ENCODE measurements at regions not wholly inside any gene's neighbourhood (a gene's known extent, or its start where the extent isn't known, plus 50 kb on each side); places are given as distances from the start of the nearest gene placed in this dataset.

DNA sequence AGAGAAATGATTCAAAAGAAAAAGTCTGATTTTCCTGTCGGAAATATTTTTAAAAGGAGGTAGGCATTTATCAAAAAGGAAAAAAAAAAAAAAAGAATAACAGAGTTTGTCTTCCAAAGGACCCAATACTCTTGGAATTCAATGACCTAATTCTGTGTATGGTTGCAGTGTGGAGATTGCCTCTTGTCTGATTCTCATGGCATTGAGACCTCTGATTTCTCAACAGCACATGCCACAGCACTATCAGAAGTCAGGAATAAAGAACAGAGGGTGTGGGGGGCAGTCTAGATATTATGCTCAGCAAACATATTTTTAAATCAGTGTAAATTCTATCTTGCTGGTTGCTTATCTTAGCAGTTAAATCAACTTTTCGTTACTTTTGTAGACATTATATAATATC is 81.3 kb upstream of the SOX9 start:
- Mint-ChIP-seq H3K4me3 (no peak overlapping the region), H3K4me1 (no peaks in the 10 kb centered on the region), H3K27me3 (no peaks in the 10 kb centered on the region), H3K9me3 (ENCODE audit: insufficient read depth) (no peaks in the 10 kb centered on the region), H3K27ac (no peak overlapping the region)
- Histone ChIP-seq H3K79me2 (ENCODE audit: control insufficient read depth, insufficient read depth, low read length) (no peaks in the 10 kb centered on the region), H3K9ac (ENCODE audit: low read length) (no peak overlapping the region), H2AFZ (ENCODE audit: insufficient read depth, low read depth, low read length, poor library complexity, severe bottlenecking) (no peak overlapping the region), H3K27ac (ENCODE audit: low read length in 2 of 2) (no peak overlapping the region), H3K4me1 (ENCODE audit: control insufficient read depth in 2 of 2, insufficient read depth in 2 of 2, low read length in 2 of 2) (no peaks in the 10 kb centered on the region), H3K4me2 (replicated peaks; ENCODE audit: low read depth, low read length, poor library complexity, severe bottlenecking) (no peak overlapping the region), H4K20me1 (ENCODE audit: control insufficient read depth, insufficient read depth, low read length, poor library complexity, severe bottlenecking) (no peaks in the 10 kb centered on the region), H3K4me3 (ENCODE audit: control extremely low read depth in 1 of 5, extremely low read depth in 1 of 5, insufficient read depth in 1 of 5, low read depth in 2 of 5, low read length in 4 of 5) (no peak overlapping the region), H3K36me3 (replicated peaks in 1 of 2; ENCODE audit: control extremely low read depth in 1 of 2, control insufficient read depth in 1 of 2, extremely low read depth in 1 of 2, insufficient read depth in 2 of 2, low read length in 1 of 2) (no peaks in the 10 kb centered on the region), H3K27me3 (replicated peaks in 1 of 4; ENCODE audit: control extremely low read depth in 1 of 4, control insufficient read depth in 3 of 4, insufficient read depth in 4 of 4, low read length in 3 of 4) (no peaks in the 10 kb centered on the region), H3K9me3 (ENCODE audit: control extremely low read depth in 1 of 3, control insufficient read depth in 2 of 3, insufficient read depth in 1 of 3, low read length in 2 of 3) (peaks cover 0 to 2% (median 0%) of the 10 kb centered on the region in 3 donors)
- intact Hi-C loops (cut with micrococcal nuclease), result no loop called here
- TF ChIP-seq EZH2 (IDR thresholded peaks at IDR 0.05; ENCODE audit: borderline replicate concordance, insufficient read depth, low read depth, low read length, poor library complexity, severe bottlenecking), result no peak
- TF ChIP-seq, protein P1, sequence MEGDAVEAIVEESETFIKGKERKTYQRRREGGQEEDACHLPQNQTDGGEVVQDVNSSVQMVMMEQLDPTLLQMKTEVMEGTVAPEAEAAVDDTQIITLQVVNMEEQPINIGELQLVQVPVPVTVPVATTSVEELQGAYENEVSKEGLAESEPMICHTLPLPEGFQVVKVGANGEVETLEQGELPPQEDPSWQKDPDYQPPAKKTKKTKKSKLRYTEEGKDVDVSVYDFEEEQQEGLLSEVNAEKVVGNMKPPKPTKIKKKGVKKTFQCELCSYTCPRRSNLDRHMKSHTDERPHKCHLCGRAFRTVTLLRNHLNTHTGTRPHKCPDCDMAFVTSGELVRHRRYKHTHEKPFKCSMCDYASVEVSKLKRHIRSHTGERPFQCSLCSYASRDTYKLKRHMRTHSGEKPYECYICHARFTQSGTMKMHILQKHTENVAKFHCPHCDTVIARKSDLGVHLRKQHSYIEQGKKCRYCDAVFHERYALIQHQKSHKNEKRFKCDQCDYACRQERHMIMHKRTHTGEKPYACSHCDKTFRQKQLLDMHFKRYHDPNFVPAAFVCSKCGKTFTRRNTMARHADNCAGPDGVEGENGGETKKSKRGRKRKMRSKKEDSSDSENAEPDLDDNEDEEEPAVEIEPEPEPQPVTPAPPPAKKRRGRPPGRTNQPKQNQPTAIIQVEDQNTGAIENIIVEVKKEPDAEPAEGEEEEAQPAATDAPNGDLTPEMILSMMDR (IDR thresholded peaks at IDR 0.05), result no peak
- DNase-seq (no peak), ATAC-seq (ENCODE audit: low read depth) (no peak)
- ChIA-PET POLR2A (no interaction called here), CTCF (no interaction called here)
- no CpG with 5 or more reads among the region's 2 CpGs for WGBS (ENCODE audit: insufficient coverage)

DNA sequence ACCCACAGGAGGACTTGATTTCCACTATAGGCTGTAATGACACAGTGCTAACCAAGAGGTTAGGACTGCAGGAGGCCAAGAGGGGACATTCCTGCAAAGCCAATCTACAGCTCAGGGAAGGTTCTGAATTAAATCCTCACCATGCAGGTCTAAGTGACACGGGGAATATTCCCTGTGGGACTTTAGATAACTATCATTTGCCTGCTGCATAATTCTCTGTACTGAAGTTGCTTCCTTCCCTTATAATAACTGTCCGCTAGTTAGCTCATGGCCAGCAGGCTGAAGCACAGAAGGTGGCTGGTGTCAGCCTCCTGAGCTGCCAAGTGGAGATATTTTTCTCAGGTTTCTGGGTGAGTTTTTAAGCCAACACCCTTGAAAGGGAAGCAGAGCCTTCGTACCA is 74.6 kb upstream of the SOX9 start:
- Histone ChIP-seq H3K27ac (ENCODE audit: low read length in 2 of 2) (no peak overlapping the region), H3K4me2 (replicated peaks; ENCODE audit: low read depth, low read length, poor library complexity, severe bottlenecking) (no peak overlapping the region), H3K9me3 (ENCODE audit: control extremely low read depth in 1 of 3, control insufficient read depth in 2 of 3, insufficient read depth in 1 of 3, low read length in 2 of 3) (peaks cover 0 to 11% (median 0%) of the 10 kb centered on the region in 3 donors), H3K4me3 (ENCODE audit: control extremely low read depth in 1 of 5, extremely low read depth in 1 of 5, insufficient read depth in 1 of 5, low read depth in 2 of 5, low read length in 4 of 5) (no peak overlapping the region), H3K79me2 (ENCODE audit: control insufficient read depth, insufficient read depth, low read length) (no peaks in the 10 kb centered on the region), H3K4me1 (ENCODE audit: control insufficient read depth in 2 of 2, insufficient read depth in 2 of 2, low read length in 2 of 2) (no peaks in the 10 kb centered on the region), H4K20me1 (ENCODE audit: control insufficient read depth, insufficient read depth, low read length, poor library complexity, severe bottlenecking) (no peaks in the 10 kb centered on the region), H3K36me3 (replicated peaks in 1 of 2; ENCODE audit: control extremely low read depth in 1 of 2, control insufficient read depth in 1 of 2, extremely low read depth in 1 of 2, insufficient read depth in 2 of 2, low read length in 1 of 2) (no peaks in the 10 kb centered on the region), H3K27me3 (replicated peaks in 1 of 4; ENCODE audit: control extremely low read depth in 1 of 4, control insufficient read depth in 3 of 4, insufficient read depth in 4 of 4, low read length in 3 of 4) (no peaks in the 10 kb centered on the region), H3K9ac (ENCODE audit: low read length) (no peak overlapping the region), H2AFZ (ENCODE audit: insufficient read depth, low read depth, low read length, poor library complexity, severe bottlenecking) (no peak overlapping the region)
- Mint-ChIP-seq H3K4me3 (no peak overlapping the region), H3K27ac (no peak overlapping the region), H3K9me3 (ENCODE audit: insufficient read depth) (peaks cover 4% of the 10 kb centered on the region), H3K4me1 (no peaks in the 10 kb centered on the region), H3K27me3 (no peaks in the 10 kb centered on the region)
- no peak for DNase-seq
- no peak for ATAC-seq (ENCODE audit: low read depth)
- intact Hi-C loops (cut with micrococcal nuclease), result no loop called here
- ChIA-PET CTCF (no interaction called here), POLR2A (no interaction called here)
- 93% methylated on average over 2 of the region's 3 CpGs for WGBS (ENCODE audit: insufficient coverage)
- TF ChIP-seq, protein P1 (IDR thresholded peaks at IDR 0.05), result no peak
- no peak for TF ChIP-seq EZH2 (IDR thresholded peaks at IDR 0.05; ENCODE audit: borderline replicate concordance, insufficient read depth, low read depth, low read length, poor library complexity, severe bottlenecking)

All from B cell (primary cell).